ENCODE measurements at regions not wholly inside any gene's neighbourhood (a gene's known extent, or its start where the extent isn't known, plus 50 kb on each side); places are given as distances from the start of the nearest gene placed in this dataset.

GRCh38 chr20:61056627-61057442, 195.2 kb upstream of the CDH4 start:
- no peak overlapping the region for H2BK15ac ChIP-seq (ENCODE audit: low read length)
- no peak overlapping the region for H2BK120ac ChIP-seq (ENCODE audit: low read depth, low read length)
- H2AK5ac ChIP-seq (ENCODE audit: low read depth, low read length), result no peak overlapping the region
- H3K4me1 ChIP-seq (ENCODE audit: control insufficient read depth in 2 of 2, insufficient read depth in 1 of 2, low read depth in 1 of 2, low read length in 2 of 2), result peaks cover 0 to 8% of the 10 kb centered on the region in 2 donors
- H2BK5ac ChIP-seq (ENCODE audit: low read length), result no peak overlapping the region
- no peak overlapping the region for H4K91ac ChIP-seq (ENCODE audit: low read depth, low read length, poor library complexity)
- no peak overlapping the region for H3K18ac ChIP-seq (ENCODE audit: low read length)
- no peak overlapping the region for H2BK12ac ChIP-seq (ENCODE audit: low read length)
- H3K27me3 ChIP-seq (ENCODE audit: control insufficient read depth in 3 of 3, insufficient read depth in 3 of 3, low read depth in 1 of 3, low read length in 3 of 3), result peaks cover 0 to 7% (median 0%) of the 10 kb centered on the region in 3 experiments
- H3K4me2 ChIP-seq (ENCODE audit: insufficient read depth, low read length, poor library complexity, severe bottlenecking), result no peak overlapping the region
- no peak overlapping the region for H3K14ac ChIP-seq (ENCODE audit: low read length)
- no peaks in the 10 kb centered on the region for H3K79me1 ChIP-seq (ENCODE audit: low read depth, low read length)
- no peaks in the 10 kb centered on the region for H3K36me3 ChIP-seq (replicated peaks in 1 of 2; ENCODE audit: control insufficient read depth in 2 of 2, insufficient read depth in 2 of 2, low read length in 2 of 2)
- H2AFZ ChIP-seq (ENCODE audit: low read length), result no peak overlapping the region
- no peak overlapping the region for H3K27ac ChIP-seq (replicated peaks; ENCODE audit: low read length)
- no peak overlapping the region for H3K4me3 ChIP-seq (ENCODE audit: low read length in 2 of 2)
- peaks cover 0 to 4% of the 10 kb centered on the region in 2 donors for H3K9me3 ChIP-seq (replicated peaks in 1 of 2; ENCODE audit: control insufficient read depth in 2 of 2, insufficient read depth in 1 of 2, low read depth in 1 of 2, low read length in 2 of 2)
- no peak for DNase-seq (ENCODE audit: low spot score)
- no peak overlapping the region for H3K23ac ChIP-seq (ENCODE audit: low read depth, low read length, poor library complexity)
- no CpG with 5 or more reads among the region's 16 CpGs for WGBS, 2 donors (ENCODE audit: extremely low coverage in 2 of 2, insufficient read length in 2 of 2, insufficient replicate concordance in 1 of 2)
- no peak overlapping the region for H3K9ac ChIP-seq (ENCODE audit: low read depth, low read length, poor library complexity)
- no peak overlapping the region for H4K8ac ChIP-seq (ENCODE audit: low read depth, low read length)
- no peak overlapping the region for H3K4ac ChIP-seq (ENCODE audit: low read length)

- no peak overlapping the region for H3K23ac ChIP-seq (ENCODE audit: low read depth, low read length, poor library complexity)
- H3K4me2 ChIP-seq (ENCODE audit: insufficient read depth, low read length, poor library complexity, severe bottlenecking), result no peak overlapping the region
- no peak overlapping the region for H3K27ac ChIP-seq (replicated peaks; ENCODE audit: low read length)
- DNase-seq (ENCODE audit: low spot score), result no peak
- H3K18ac ChIP-seq (ENCODE audit: low read length), result no peak overlapping the region
- H2BK120ac ChIP-seq (ENCODE audit: low read depth, low read length), result no peak overlapping the region
- no peak overlapping the region for H3K4me3 ChIP-seq (ENCODE audit: low read length in 2 of 2)
- no CpG with 5 or more reads among the region's 20 CpGs for WGBS, 2 donors (ENCODE audit: extremely low coverage in 2 of 2, insufficient read length in 2 of 2, insufficient replicate concordance in 1 of 2)
- no peak overlapping the region for H2AFZ ChIP-seq (ENCODE audit: low read length)
- no peak overlapping the region for H2AK5ac ChIP-seq (ENCODE audit: low read depth, low read length)
- H3K4me1 ChIP-seq (ENCODE audit: control insufficient read depth in 2 of 2, insufficient read depth in 1 of 2, low read depth in 1 of 2, low read length in 2 of 2), result peaks cover 0 to 6% of the 10 kb centered on the region in 2 donors
- H3K14ac ChIP-seq (ENCODE audit: low read length), result no peak overlapping the region
- no peaks in the 10 kb centered on the region for H3K36me3 ChIP-seq (replicated peaks in 1 of 2; ENCODE audit: control insufficient read depth in 2 of 2, insufficient read depth in 2 of 2, low read length in 2 of 2)
- no peak overlapping the region for H3K4ac ChIP-seq (ENCODE audit: low read length)
- no peaks in the 10 kb centered on the region for H3K79me1 ChIP-seq (ENCODE audit: low read depth, low read length)
- no peak overlapping the region for H4K91ac ChIP-seq (ENCODE audit: low read depth, low read length, poor library complexity)
- no peak overlapping the region for H4K8ac ChIP-seq (ENCODE audit: low read depth, low read length)
- no peak overlapping the region for H3K9ac ChIP-seq (ENCODE audit: low read depth, low read length, poor library complexity)
- H2BK12ac ChIP-seq (ENCODE audit: low read length), result no peak overlapping the region
- peaks cover 0 to 4% of the 10 kb centered on the region in 2 donors for H3K9me3 ChIP-seq (replicated peaks in 1 of 2; ENCODE audit: control insufficient read depth in 2 of 2, insufficient read depth in 1 of 2, low read depth in 1 of 2, low read length in 2 of 2)
- peaks cover 0 to 7% (median 0%) of the 10 kb centered on the region in 3 experiments for H3K27me3 ChIP-seq (ENCODE audit: control insufficient read depth in 3 of 3, insufficient read depth in 3 of 3, low read depth in 1 of 3, low read length in 3 of 3)
- no peak overlapping the region for H2BK15ac ChIP-seq (ENCODE audit: low read length)
- no peak overlapping the region for H2BK5ac ChIP-seq (ENCODE audit: low read length)
These were observed 194.5 kb upstream of the CDH4 start for GRCh38 chr20:61057443-61058121.

- Histone ChIP-seq H3K27me3 (ENCODE audit: control insufficient read depth in 3 of 3, insufficient read depth in 3 of 3, low read depth in 1 of 3, low read length in 3 of 3) (no peaks in the 10 kb centered on the region), H3K14ac (ENCODE audit: low read length) (no peak overlapping the region)
- no CpG with 5 or more reads among the region's 6 CpGs for WGBS, 2 donors (ENCODE audit: extremely low coverage in 2 of 2, insufficient read length in 2 of 2, insufficient replicate concordance in 1 of 2)
These were observed 190.1 kb upstream of the CDH4 start for GRCh38 chr20:61061981-61062380.

GRCh38 chr20:61065853-61066252, 186.2 kb upstream of the CDH4 start:
- Histone ChIP-seq H3K4ac (ENCODE audit: low read length) (no peak overlapping the region), H3K23ac (ENCODE audit: low read depth, low read length, poor library complexity) (no peak overlapping the region), H2AFZ (ENCODE audit: low read length) (no peak overlapping the region), H4K91ac (ENCODE audit: low read depth, low read length, poor library complexity) (no peak overlapping the region), H3K4me3 (ENCODE audit: low read length in 2 of 2) (no peak overlapping the region), H3K4me2 (ENCODE audit: insufficient read depth, low read length, poor library complexity, severe bottlenecking) (no peak overlapping the region), H3K27me3 (ENCODE audit: control insufficient read depth in 3 of 3, insufficient read depth in 3 of 3, low read depth in 1 of 3, low read length in 3 of 3) (peaks cover 0 to 2% (median 0%) of the 10 kb centered on the region in 3 experiments), H3K9me3 (replicated peaks in 1 of 2; ENCODE audit: control insufficient read depth in 2 of 2, insufficient read depth in 1 of 2, low read depth in 1 of 2, low read length in 2 of 2) (peaks cover 0 to 4% of the 10 kb centered on the region in 2 donors), H3K9ac (ENCODE audit: low read depth, low read length, poor library complexity) (no peak overlapping the region), H2BK15ac (ENCODE audit: low read length) (no peak overlapping the region), H4K8ac (ENCODE audit: low read depth, low read length) (no peak overlapping the region), H3K18ac (ENCODE audit: low read length) (no peak overlapping the region), H3K79me1 (ENCODE audit: low read depth, low read length) (no peaks in the 10 kb centered on the region), H3K36me3 (replicated peaks in 1 of 2; ENCODE audit: control insufficient read depth in 2 of 2, insufficient read depth in 2 of 2, low read length in 2 of 2) (no peaks in the 10 kb centered on the region), H3K14ac (ENCODE audit: low read length) (no peak overlapping the region), H2BK120ac (ENCODE audit: low read depth, low read length) (no peak overlapping the region), H3K4me1 (ENCODE audit: control insufficient read depth in 2 of 2, insufficient read depth in 1 of 2, low read depth in 1 of 2, low read length in 2 of 2) (peaks cover 0 to 1% of the 10 kb centered on the region in 2 donors), H3K27ac (replicated peaks; ENCODE audit: low read length) (no peak overlapping the region), H2BK12ac (ENCODE audit: low read length) (no peak overlapping the region), H2BK5ac (ENCODE audit: low read length) (no peak overlapping the region), H2AK5ac (ENCODE audit: low read depth, low read length) (no peak overlapping the region)
- no peak for DNase-seq (ENCODE audit: low spot score)
- no CpG with 5 or more reads among the region's 10 CpGs for WGBS, 2 donors (ENCODE audit: extremely low coverage in 2 of 2, insufficient read length in 2 of 2, insufficient replicate concordance in 1 of 2)

More at GRCh38 chr20:61061981-61062380, 190.1 kb upstream of the CDH4 start:
- Histone ChIP-seq H2BK5ac (ENCODE audit: low read length) (no peak overlapping the region), H3K36me3 (replicated peaks in 1 of 2; ENCODE audit: control insufficient read depth in 2 of 2, insufficient read depth in 2 of 2, low read length in 2 of 2) (no peaks in the 10 kb centered on the region), H2AK5ac (ENCODE audit: low read depth, low read length) (no peak overlapping the region), H3K18ac (ENCODE audit: low read length) (no peak overlapping the region), H2BK12ac (ENCODE audit: low read length) (no peak overlapping the region), H4K91ac (ENCODE audit: low read depth, low read length, poor library complexity) (no peak overlapping the region), H3K4me2 (ENCODE audit: insufficient read depth, low read length, poor library complexity, severe bottlenecking) (no peak overlapping the region), H2BK120ac (ENCODE audit: low read depth, low read length) (no peak overlapping the region), H3K9ac (ENCODE audit: low read depth, low read length, poor library complexity) (no peak overlapping the region), H3K9me3 (replicated peaks in 1 of 2; ENCODE audit: control insufficient read depth in 2 of 2, insufficient read depth in 1 of 2, low read depth in 1 of 2, low read length in 2 of 2) (peaks cover 0 to 4% of the 10 kb centered on the region in 2 donors), H3K23ac (ENCODE audit: low read depth, low read length, poor library complexity) (no peak overlapping the region), H2AFZ (ENCODE audit: low read length) (no peak overlapping the region), H3K79me1 (ENCODE audit: low read depth, low read length) (no peaks in the 10 kb centered on the region), H3K27ac (replicated peaks; ENCODE audit: low read length) (no peak overlapping the region), H4K8ac (ENCODE audit: low read depth, low read length) (no peak overlapping the region), H2BK15ac (ENCODE audit: low read length) (no peak overlapping the region), H3K4me1 (ENCODE audit: control insufficient read depth in 2 of 2, insufficient read depth in 1 of 2, low read depth in 1 of 2, low read length in 2 of 2) (peaks cover 0 to 1% of the 10 kb centered on the region in 2 donors), H3K4me3 (ENCODE audit: low read length in 2 of 2) (no peak overlapping the region), H3K4ac (ENCODE audit: low read length) (no peak overlapping the region)
- no peak for DNase-seq (ENCODE audit: low spot score)

Data from neuronal stem cell (in vitro differentiated cells).